Choroid plexus epithelial cell (primary cell): ENCODE measurements at regions not wholly inside any gene's neighbourhood (a gene's known extent, or its start where the extent isn't known, plus 50 kb on each side); places are given as distances from the start of the nearest gene placed in this dataset.
A peak's percentile ranks its signal among the peaks of the same experiment; 100 is the strongest.

Experiments
- DNase-seq: peaks from one replicate; pipeline ENCODE4 v3.0.0-alpha.2; 2010; ENCODE audit warnings: low read depth
- H3K4me3 ChIP-seq: 2 replicates; pipeline ENCODE4 v1.5.1; 2011; ENCODE audit warnings: low read depth, mild to moderate bottlenecking, control low read depth, low read length, moderate library complexity
- TF ChIP-seq, protein P1 (sequence below): conservative IDR thresholded peaks from 2 replicates; pipeline ENCODE4 v1.5.1; 2011; ENCODE audit warnings: low read depth, mild to moderate bottlenecking, control low read depth, inconsistent platforms, low read length, moderate library complexity

DNA sequence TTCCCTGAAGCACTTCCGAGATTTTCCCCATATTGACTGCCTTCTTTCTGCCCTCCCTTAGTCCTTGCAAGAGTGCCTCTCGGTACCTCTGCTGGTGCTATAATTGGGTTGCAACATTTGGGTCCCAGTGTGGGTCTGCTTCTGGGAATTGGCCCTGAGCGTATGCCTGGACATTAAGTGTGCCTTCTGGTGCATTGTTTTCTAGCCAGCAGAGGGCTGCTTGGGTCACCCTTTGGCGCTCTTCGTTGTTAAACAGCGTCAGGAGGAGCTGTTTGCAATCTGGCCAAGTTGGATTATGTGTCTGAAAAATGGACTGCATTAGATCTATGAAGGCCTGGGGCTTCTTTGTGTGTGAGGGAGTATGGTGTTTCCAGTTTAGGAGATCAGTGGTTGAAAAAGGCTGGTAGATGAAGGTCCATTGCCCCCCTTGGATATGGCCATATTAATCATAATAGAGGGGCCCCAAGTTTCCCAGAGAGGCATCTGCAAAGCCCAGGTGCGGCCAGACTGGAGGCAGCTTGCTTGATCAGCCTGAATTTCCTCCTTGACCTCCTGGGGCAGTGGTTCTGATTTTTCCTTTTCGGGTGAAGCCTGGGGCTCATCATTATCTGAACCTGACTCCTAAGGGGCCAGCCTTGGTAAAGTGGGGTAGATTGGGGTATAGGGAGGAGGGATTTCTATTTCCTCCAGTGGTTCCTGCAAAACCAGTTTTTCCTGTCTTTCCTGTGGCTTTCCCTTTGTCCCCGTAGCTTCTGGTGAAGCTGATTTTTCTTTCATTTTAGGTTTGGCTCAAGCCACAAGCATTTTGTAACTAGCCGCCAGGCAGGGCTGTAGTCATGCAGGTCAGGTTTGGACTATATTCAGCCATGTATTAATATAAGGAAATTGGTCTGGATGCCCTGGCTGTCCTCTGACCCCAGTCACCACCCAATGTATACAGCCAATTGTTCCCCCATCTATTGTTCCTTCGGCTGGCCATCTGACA, 85.4 kb upstream of the GPR6 start:
- no peak for DNase-seq
- TF ChIP-seq, protein P1, sequence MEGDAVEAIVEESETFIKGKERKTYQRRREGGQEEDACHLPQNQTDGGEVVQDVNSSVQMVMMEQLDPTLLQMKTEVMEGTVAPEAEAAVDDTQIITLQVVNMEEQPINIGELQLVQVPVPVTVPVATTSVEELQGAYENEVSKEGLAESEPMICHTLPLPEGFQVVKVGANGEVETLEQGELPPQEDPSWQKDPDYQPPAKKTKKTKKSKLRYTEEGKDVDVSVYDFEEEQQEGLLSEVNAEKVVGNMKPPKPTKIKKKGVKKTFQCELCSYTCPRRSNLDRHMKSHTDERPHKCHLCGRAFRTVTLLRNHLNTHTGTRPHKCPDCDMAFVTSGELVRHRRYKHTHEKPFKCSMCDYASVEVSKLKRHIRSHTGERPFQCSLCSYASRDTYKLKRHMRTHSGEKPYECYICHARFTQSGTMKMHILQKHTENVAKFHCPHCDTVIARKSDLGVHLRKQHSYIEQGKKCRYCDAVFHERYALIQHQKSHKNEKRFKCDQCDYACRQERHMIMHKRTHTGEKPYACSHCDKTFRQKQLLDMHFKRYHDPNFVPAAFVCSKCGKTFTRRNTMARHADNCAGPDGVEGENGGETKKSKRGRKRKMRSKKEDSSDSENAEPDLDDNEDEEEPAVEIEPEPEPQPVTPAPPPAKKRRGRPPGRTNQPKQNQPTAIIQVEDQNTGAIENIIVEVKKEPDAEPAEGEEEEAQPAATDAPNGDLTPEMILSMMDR, result no peak

DNA sequence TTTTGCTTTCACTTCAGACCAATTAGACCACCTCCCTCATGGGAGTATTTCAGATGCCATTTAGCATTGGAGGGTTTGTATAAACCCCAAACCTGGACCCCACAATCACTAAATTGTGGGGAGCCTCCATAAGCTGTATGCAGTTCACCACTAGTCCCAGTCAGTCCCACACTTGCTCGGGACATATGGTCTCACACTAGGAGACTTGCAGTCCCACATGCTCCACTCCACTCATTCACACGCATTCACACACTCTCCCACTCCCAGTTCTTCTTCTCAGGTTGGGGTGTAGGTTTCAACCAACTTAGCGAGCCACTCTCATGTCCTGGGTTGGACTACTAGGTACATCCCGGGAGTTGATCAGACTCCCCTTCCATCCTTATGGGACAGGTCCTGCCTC, 84.5 kb upstream of the GPR6 start:
- H3K4me3 ChIP-seq, result no peak overlapping the region
- TF ChIP-seq, protein P1, result no peak
- DNase-seq, result no peak

More for the DNA sequence above, 85.4 kb upstream of the GPR6 start:
- no peak overlapping the region for H3K4me3 ChIP-seq

DNA sequence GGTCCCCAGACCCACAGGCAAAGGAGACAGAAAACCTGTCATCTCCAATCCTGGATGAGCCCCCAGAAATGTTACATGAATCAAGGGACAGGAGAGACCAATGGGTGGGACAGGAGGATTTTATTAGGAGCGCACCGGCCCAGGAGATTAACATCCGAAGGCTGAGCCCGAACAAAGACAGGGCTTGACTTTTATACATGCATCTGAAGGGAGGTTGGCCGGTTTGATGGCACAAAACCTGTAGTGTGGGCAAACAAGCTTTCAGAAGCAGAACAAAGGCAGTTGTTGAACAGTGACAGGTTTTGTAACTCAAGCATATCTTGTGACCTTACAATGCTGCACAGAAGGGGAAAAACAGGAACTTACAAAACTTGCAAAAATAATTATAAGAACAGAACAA, 83.9 kb upstream of the GPR6 start:
- H3K4me3 ChIP-seq, result no peak overlapping the region
- TF ChIP-seq, protein P1, result no peak
- no peak for DNase-seq

DNA sequence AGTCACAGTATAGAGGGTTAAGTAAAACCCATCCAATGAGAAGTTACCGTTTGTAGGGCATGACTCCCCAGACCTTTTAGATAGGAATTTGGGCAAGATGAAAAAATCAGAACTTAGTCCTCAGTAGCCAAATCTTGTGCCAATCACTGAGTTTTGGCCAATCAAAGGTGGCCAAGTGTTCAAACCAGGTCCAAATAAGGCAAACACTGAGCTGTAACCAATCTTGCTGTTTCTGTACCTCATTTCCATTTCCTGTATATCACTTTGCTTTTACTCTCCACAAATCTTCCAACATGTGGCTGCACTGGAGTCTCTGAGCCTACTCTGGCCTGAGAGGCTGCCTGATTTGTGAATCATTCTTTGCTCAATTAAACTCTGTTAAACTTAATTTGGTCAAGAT, 81.8 kb upstream of the GPR6 start:
- TF ChIP-seq, protein P1, result no peak
- peak; percentile 30 for DNase-seq
- H3K4me3 ChIP-seq, result no peak overlapping the region

DNA sequence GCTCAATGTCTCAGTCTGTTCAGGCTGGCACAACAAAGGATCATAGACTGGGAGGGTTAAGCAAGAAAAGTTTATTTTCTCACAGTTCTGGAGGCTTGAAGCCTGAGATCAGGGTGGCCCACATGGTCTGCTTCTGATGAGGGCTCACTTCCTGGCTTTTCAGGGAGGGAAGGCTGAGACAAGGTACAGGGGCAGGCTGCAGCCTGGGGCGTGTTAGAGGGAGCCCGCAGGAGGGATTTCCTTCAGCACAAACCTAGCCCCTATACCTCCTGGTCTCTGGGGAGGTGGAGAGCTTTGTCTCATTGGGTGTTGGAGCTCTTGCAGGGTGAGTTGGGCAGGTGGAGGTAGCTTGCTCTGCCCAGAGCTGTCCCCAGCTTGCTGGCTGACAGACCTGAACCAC, 81.1 kb upstream of the GPR6 start:
- TF ChIP-seq, protein P1, result no peak
- H3K4me3 ChIP-seq, result no peak overlapping the region
- DNase-seq, result no peak

DNA sequence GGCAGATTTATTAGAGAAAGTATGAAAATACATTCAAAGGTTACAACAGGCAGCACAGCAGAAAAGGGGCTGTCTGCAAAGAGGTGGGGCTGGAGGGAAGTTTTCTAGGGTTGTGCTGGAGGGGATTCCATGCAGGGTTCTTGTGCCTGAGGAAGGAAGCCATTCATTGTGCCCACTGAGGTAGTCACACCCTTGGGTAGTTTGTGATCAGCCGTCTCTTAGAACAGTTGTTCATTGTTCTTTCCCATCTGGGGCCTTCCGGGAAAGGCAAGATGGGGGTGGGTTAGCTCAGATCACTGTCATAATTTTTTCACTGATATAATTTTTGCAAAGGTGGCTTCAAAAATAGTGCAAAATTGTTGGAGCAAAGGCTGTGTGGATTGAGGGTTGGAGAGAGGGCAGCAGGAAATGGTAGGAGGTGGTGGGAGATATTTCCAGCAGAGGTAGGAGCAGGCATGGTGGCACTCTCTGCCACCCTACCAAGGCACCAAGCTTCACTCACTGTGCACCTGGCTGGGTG, 80.5 kb upstream of the GPR6 start:
- TF ChIP-seq, protein P1, result no peak
- DNase-seq, result no peak
- no peak overlapping the region for H3K4me3 ChIP-seq
